HCT116 (cell line): ENCODE measurements at regions not wholly inside any gene's neighbourhood (a gene's known extent, or its start where the extent isn't known, plus 50 kb on each side); places are given as distances from the start of the nearest gene placed in this dataset.
"Not testable (repeated sequence)": the region's sequence is repeated elsewhere in the genome, so short reads cannot be mapped to it uniquely, and the experiment has no call there.

Experiments used
- ATAC-seq: fragments of 200-7000 bp; cut with Tn5 transposase; 2 replicates; pipeline ENCODE4 v1.9.1; 2020; ENCODE audit warnings: mild to moderate bottlenecking, moderate library complexity
- BruUV-seq: library from RNA; stranded (reverse); fragments of 400-500 nt; replicated peaks from 2 replicates; lab custom pipeline; 2021; lab: Mats Ljungman, UMichigan
- CTCF ChIA-PET: fragments of 300-600 bp; sonication (Branson Sonifier 250); formaldehyde crosslinking; loops from one replicate; lab custom pipeline; 2021; ENCODE audit warnings: antibody characterized with exemption; lab: Charles Lee
- POLR2A ChIA-PET: fragments of 300-600, 350-600 bp; sonication (Branson Sonifier 250); formaldehyde crosslinking; loops from one replicate; lab custom pipeline; 2021; ENCODE audit warnings: antibody characterized with exemption; lab: Charles Lee
- RAD21 ChIA-PET, 2 experiments: fragments of 300-600 bp; sonication (Branson Sonifier 250); formaldehyde crosslinking; loops; one replicate each; lab custom pipeline; 2023; ENCODE audit warnings: low total read pairs in 2 of 2; ENCODE audit not compliant: uncharacterized antibody in 2 of 2, unreplicated experiment in 2 of 2, low non-redundant PET in 1 of 2; lab: Charles Lee
- DNase-seq: peaks from one replicate; pipeline ENCODE4 v3.0.0-alpha.2; 2010; ENCODE audit warnings: low read depth, low spot score
- H2AFZ ChIP-seq: fragments of 200-600 bp; shearing (Covaris generic), sonication (generic); 2 replicates; pipeline ENCODE4 v1.6.1; 2017; ENCODE audit warnings: low read depth, mixed run types, mixed read lengths, antibody characterized with exemption, low read length; ENCODE audit not compliant: poor library complexity, severe bottlenecking
- H3K27ac ChIP-seq: 2 replicates; pipeline ENCODE4 v1.5.1; 2012; ENCODE audit warnings: low read depth, low read length
- H3K27me3 ChIP-seq: fragments of 200-600 bp; sonication (generic); 2 replicates; pipeline ENCODE4 v1.6.1; 2016; ENCODE audit warnings: mixed run types, low read length, mixed read lengths; ENCODE audit not compliant: insufficient read depth
- H3K36me3 ChIP-seq, 2 experiments: fragments of 200-500 bp in 1 of 2; fragments of 200-600 bp in 1 of 2; sonication (Bioruptor generic) in 1 of 2; sonication (generic) in 1 of 2; 2 replicates each; pipeline versions ENCODE4 v1.5.1 to v1.6.1; 2014 to 2016; ENCODE audit warnings: low read length in 2 of 2, inconsistent platforms in 1 of 2, mixed read lengths in 1 of 2, mixed run types in 1 of 2; ENCODE audit not compliant: insufficient read depth in 2 of 2, control insufficient read depth in 1 of 2
- H3K4me1 ChIP-seq, 2 experiments: fragments of 200-600 bp in 1 of 2; sonication (generic) in 1 of 2; 2 replicates each; pipeline versions ENCODE4 v1.5.1 to v1.6.1; 2012 to 2017; ENCODE audit warnings: low read length in 2 of 2, inconsistent platforms in 1 of 2, mild to moderate bottlenecking in 1 of 2, mixed read lengths in 1 of 2, mixed run types in 1 of 2, moderate library complexity in 1 of 2; ENCODE audit not compliant: insufficient read depth in 2 of 2, control insufficient read depth in 1 of 2
- H3K4me2 ChIP-seq: fragments of 200-600 bp; sonication (generic); 2 replicates; pipeline ENCODE4 v1.6.1; 2017; ENCODE audit warnings: mixed run types, low read length, mixed read lengths
- H3K4me3 ChIP-seq, 2 experiments: fragments of 200-600 bp in 1 of 2; sonication (generic) in 1 of 2; replicated peaks in 1 of 2; 2 replicates each; pipeline ENCODE4 v1.5.1; 2011 to 2016; ENCODE audit warnings: low read length in 2 of 2, control low read depth in 1 of 2, low read depth in 1 of 2, mild to moderate bottlenecking in 1 of 2, mixed read lengths in 1 of 2, mixed run types in 1 of 2
- H3K79me2 ChIP-seq: fragments of 200-600 bp; sonication (generic); 2 replicates; pipeline ENCODE4 v1.6.1; 2017; ENCODE audit warnings: mild to moderate bottlenecking, mixed run types, low read length, moderate library complexity, mixed read lengths; ENCODE audit not compliant: insufficient read depth
- H3K9ac ChIP-seq: fragments of 200-600 bp; sonication (generic); 2 replicates; pipeline ENCODE4 v1.6.1; 2016; ENCODE audit warnings: low read length, mixed read lengths
- H3K9me2 ChIP-seq: fragments of 200-600 bp; sonication (generic), shearing (Covaris generic); 2 replicates; pipeline ENCODE4 v1.6.1; 2017; ENCODE audit warnings: mixed run types, mild to moderate bottlenecking, moderate library complexity; ENCODE audit not compliant: insufficient read depth
- H3K9me3 ChIP-seq, 2 experiments: fragments of 200-500 bp in 1 of 2; fragments of 200-600 bp in 1 of 2; sonication (Bioruptor generic) in 1 of 2; sonication (generic) in 1 of 2; 2 replicates each; pipeline ENCODE4 v1.6.1; 2014 to 2017; ENCODE audit warnings: low read length in 2 of 2, mixed read lengths in 2 of 2, inconsistent platforms in 1 of 2, low read depth in 1 of 2, mild to moderate bottlenecking in 1 of 2, mixed run types in 1 of 2, moderate library complexity in 1 of 2; ENCODE audit not compliant: control insufficient read depth in 1 of 2, insufficient read depth in 1 of 2
- H4K20me1 ChIP-seq: fragments of 200-600 bp; sonication (generic), shearing (Covaris generic); 2 replicates; pipeline ENCODE4 v1.6.1; 2017; ENCODE audit warnings: mixed run types, mild to moderate bottlenecking, moderate library complexity; ENCODE audit not compliant: insufficient read depth
- CEBPB ChIP-seq: IDR thresholded peaks from 2 replicates; pipeline ENCODE4 v1.6.1; 2012; ENCODE audit warnings: low read depth
- EZH2 ChIP-seq: fragments of 200-600 bp; sonication (generic); IDR thresholded peaks from 2 replicates; pipeline ENCODE4 v1.6.1; 2017; ENCODE audit warnings: antibody characterized with exemption, mixed run types
- FOSL1 ChIP-seq: IDR thresholded peaks from 2 replicates; pipeline ENCODE4 v1.6.1; 2012; ENCODE audit warnings: low read depth
- JUND ChIP-seq: IDR thresholded peaks from 2 replicates; pipeline ENCODE4 v1.6.1; 2012
- MAX ChIP-seq: IDR thresholded peaks from 2 replicates; pipeline ENCODE4 v1.6.1; 2012
- POLR2A ChIP-seq: IDR thresholded peaks from 2 replicates; pipeline ENCODE4 v1.7.0; 2011; ENCODE audit warnings: borderline replicate concordance; ENCODE audit not compliant: insufficient read depth, insufficient read length; ENCODE audit errors: extremely low read depth
- POLR2AphosphoS5 ChIP-seq: IDR thresholded peaks from 2 replicates; pipeline ENCODE4 v1.6.1; 2011; ENCODE audit warnings: mild to moderate bottlenecking, low read depth, low read length, moderate library complexity
- REST ChIP-seq: IDR thresholded peaks from 2 replicates; pipeline ENCODE4 v1.6.1; 2012; ENCODE audit warnings: low read depth
- SIN3A ChIP-seq: IDR thresholded peaks from 2 replicates; pipeline ENCODE4 v1.6.1; 2012; ENCODE audit warnings: low read depth
- TCF7L2 ChIP-seq: IDR thresholded peaks from 2 replicates; pipeline ENCODE4 v1.7.0; 2011; ENCODE audit warnings: borderline replicate concordance, inconsistent platforms; ENCODE audit not compliant: insufficient read depth, insufficient read length; ENCODE audit errors: extremely low read depth
- YY1 ChIP-seq: IDR thresholded peaks from 2 replicates; pipeline ENCODE4 v1.6.1; 2011; ENCODE audit warnings: low read length, low read depth, moderate library complexity, mild to moderate bottlenecking; ENCODE audit not compliant: insufficient replicate concordance; ENCODE audit errors: extremely low read depth
- ZBTB33 ChIP-seq: IDR thresholded peaks from 2 replicates; pipeline ENCODE4 v1.6.1; 2011; ENCODE audit warnings: mild to moderate bottlenecking, low read length, moderate library complexity; ENCODE audit not compliant: insufficient replicate concordance; ENCODE audit errors: extremely low read depth
- ZFX ChIP-seq: fragments of 450-650 bp; IDR thresholded peaks from 2 replicates; pipeline ENCODE4 v1.6.1; 2017
- intact Hi-C: fragments of 100-400 bp; cut with micrococcal nuclease; formaldehyde crosslinking; loops from 2 replicates; pipeline ENCODE4 v1.10.0; 2022

- TF ChIP-seq MAX, result no peak
Measured at GRCh38 chr11:24271798-24272197, 225.1 kb upstream of the LUZP2 start (continued).

- H3K4me3 ChIP-seq, ATAC-seq, H3K79me2 ChIP-seq, CTCF ChIA-PET, H3K9me2 ChIP-seq, DNase-seq, H4K20me1 ChIP-seq, POLR2A ChIA-PET, H3K9ac ChIP-seq, intact Hi-C loops, RAD21 ChIA-PET, H3K27ac ChIP-seq, H3K4me2 ChIP-seq, H3K36me3 ChIP-seq, H3K27me3 ChIP-seq, H3K4me1 ChIP-seq, BruUV-seq, H2AFZ ChIP-seq: not testable (repeated sequence)
- peaks cover 9 to 11% of the 10 kb centered on the region in 2 experiments; a peak in 2 of 4 replicates for H3K9me3 ChIP-seq
Measured at GRCh38 chr11:24274214-24274781, 222.6 kb upstream of the LUZP2 start.

- no peaks in the 10 kb centered on the region for H3K9me2 ChIP-seq
- no peaks in the 10 kb centered on the region for H3K27me3 ChIP-seq
- RAD21 ChIA-PET, result no interaction called here
- H4K20me1 ChIP-seq, result no peaks in the 10 kb centered on the region
- no peak overlapping the region for H3K4me2 ChIP-seq
- DNase-seq (no peak), ATAC-seq (no peak)
- BruUV-seq, result no TSS peak
- CTCF ChIA-PET, result no interaction called here
- no peaks in the 10 kb centered on the region for H3K4me1 ChIP-seq
- no peak overlapping the region for H3K27ac ChIP-seq
- intact Hi-C loops, result no loop called here
- H3K79me2 ChIP-seq, result no peaks in the 10 kb centered on the region
- peaks cover 5 to 12% of the 10 kb centered on the region in 2 experiments; a peak in 2 of 4 replicates for H3K9me3 ChIP-seq
- H3K36me3 ChIP-seq, result no peaks in the 10 kb centered on the region
- H2AFZ ChIP-seq, result no peak overlapping the region
- H3K4me3 ChIP-seq, result no peak overlapping the region
- no peak overlapping the region for H3K9ac ChIP-seq
- POLR2A ChIA-PET, result no interaction called here
- TF ChIP-seq POLR2A (no peak), TCF7L2 (no peak), FOSL1 (no peak), ZBTB33 (no peak), JUND (no peak), SIN3A (no peak), REST (no peak), EZH2 (no peak), MAX (no peak), POLR2AphosphoS5 (no peak), ZFX (no peak), YY1 (no peak), CEBPB (no peak)
Measured at GRCh38 chr11:24286238-24286637, 210.6 kb upstream of the LUZP2 start.
